AG09319 (cell line): ENCODE measurements at regions not wholly inside any gene's neighbourhood (a gene's known extent, or its start where the extent isn't known, plus 50 kb on each side); places are given as distances from the start of the nearest gene placed in this dataset.

ENCODE experiments used
- DNase-seq: peaks from one replicate; pipeline ENCODE4 v3.0.0-alpha.2; 2010; ENCODE audit warnings: low read depth; ENCODE audit errors: extremely low read depth
- TF ChIP-seq, protein P1 (sequence below): IDR thresholded peaks from 2 replicates; pipeline ENCODE4 v1.5.1; 2011; ENCODE audit warnings: low read depth, mild to moderate bottlenecking, inconsistent platforms, low read length, moderate library complexity

DNA sequence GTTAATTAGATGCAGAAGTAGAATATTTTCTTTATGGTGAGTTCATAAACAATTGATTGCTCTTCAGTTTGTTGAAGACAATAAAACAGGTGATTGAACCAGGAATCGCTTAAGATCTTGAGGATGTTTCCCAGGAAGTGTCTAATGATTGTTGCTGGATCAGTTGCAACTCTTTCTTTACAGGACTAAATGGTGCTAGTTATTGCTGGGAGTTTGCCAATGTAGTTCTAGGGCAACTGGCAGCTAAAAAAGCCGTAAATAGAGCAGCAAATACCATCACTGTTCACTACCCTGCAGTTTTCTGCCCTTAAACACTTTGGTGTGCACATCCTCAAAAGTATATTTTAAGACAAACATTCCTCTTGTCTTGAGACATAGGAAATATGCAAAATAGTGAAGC is 119.2 kb upstream of the ANK3 start:
- TF ChIP-seq, protein P1, sequence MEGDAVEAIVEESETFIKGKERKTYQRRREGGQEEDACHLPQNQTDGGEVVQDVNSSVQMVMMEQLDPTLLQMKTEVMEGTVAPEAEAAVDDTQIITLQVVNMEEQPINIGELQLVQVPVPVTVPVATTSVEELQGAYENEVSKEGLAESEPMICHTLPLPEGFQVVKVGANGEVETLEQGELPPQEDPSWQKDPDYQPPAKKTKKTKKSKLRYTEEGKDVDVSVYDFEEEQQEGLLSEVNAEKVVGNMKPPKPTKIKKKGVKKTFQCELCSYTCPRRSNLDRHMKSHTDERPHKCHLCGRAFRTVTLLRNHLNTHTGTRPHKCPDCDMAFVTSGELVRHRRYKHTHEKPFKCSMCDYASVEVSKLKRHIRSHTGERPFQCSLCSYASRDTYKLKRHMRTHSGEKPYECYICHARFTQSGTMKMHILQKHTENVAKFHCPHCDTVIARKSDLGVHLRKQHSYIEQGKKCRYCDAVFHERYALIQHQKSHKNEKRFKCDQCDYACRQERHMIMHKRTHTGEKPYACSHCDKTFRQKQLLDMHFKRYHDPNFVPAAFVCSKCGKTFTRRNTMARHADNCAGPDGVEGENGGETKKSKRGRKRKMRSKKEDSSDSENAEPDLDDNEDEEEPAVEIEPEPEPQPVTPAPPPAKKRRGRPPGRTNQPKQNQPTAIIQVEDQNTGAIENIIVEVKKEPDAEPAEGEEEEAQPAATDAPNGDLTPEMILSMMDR: no peak
- no peak for DNase-seq

- no peak for DNase-seq
- TF ChIP-seq, protein P1: no peak
These were observed 118.4 kb upstream of the ANK3 start for GRCh38 chr10:60508037-60508436.

DNA sequence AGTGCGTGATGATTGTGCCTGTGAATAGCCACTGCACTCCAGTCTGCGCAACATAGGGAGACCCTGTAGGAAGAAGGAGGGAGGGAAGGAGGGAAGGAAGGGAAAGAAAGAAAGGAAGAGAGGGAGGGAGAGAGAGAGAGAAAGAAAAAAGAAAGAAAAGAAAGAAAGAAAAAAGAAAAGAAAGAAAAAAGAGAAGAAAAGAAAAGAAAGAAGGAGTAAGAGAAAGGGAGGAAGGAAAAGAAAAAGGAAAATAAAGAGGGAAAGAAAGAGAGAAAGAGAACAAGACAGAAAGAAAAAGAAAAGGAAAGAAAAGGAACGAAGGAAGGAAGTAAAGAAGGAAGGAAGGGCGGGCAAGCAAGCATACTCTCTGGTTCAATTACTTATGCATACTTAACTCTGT is 112.9 kb upstream of the ANK3 start:
- TF ChIP-seq, protein P1: no peak
- no peak for DNase-seq

DNA sequence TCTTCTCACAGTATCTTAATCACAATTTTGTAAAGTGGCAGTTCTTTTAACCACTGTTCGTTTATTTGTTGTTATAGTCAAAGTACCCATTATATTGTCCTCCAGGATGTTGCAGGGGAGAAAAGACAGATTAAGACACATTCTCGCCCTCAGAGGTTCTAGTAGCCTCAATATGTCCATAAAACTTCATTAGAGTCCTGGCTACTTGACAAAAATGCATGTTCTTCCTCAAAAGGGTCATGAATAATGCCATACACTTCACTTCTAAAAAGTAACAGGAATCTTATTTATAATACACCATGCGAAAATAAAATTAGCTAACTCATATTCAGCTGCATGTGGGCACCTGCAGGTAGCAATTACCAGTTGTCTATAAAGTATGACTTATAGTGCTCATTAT is 109.3 kb upstream of the ANK3 start:
- TF ChIP-seq, protein P1: no peak
- no peak for DNase-seq

GRCh38 chr10:60497364-60497763 is 107.7 kb upstream of the ANK3 start:
- DNase-seq: no peak
- TF ChIP-seq, protein P1: no peak

DNA sequence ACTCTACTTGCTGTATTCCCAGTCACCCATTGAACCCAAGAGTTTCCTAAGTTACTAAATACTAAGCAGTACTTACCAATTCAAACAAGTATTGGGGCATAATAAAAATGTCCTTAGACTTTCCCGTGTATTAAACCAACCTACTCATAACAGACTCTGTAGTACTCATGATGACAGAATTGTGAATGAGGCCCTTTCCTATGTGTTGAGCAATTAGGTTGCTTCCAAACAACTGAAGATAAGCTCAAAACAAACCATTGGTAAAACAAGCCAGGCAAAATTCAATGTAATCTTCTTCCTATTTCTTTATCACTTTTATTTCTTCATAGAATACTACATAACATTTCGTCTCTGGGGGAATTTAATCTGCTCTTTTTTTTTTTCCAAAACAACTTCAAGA is 106.5 kb upstream of the ANK3 start:
- TF ChIP-seq, protein P1: no peak
- no peak for DNase-seq

GRCh38 chr10:60495338-60496055 is 105.8 kb upstream of the ANK3 start:
- DNase-seq: no peak
- TF ChIP-seq, protein P1: no peak
